IPS-18a (cell line): ENCODE measurements at regions not wholly inside any gene's neighbourhood (a gene's known extent, or its start where the extent isn't known, plus 50 kb on each side); places are given as distances from the start of the nearest gene placed in this dataset.

Source experiments
- H3K27ac ChIP-seq: one replicate; pipeline ENCODE4 v1.5.1; 2013; ENCODE audit warnings: low read length
- H3K27me3 ChIP-seq: one replicate; pipeline ENCODE4 v1.6.1; 2013; ENCODE audit warnings: mild to moderate bottlenecking, low read length; ENCODE audit not compliant: control insufficient read depth, insufficient read depth
- H3K36me3 ChIP-seq: one replicate; pipeline ENCODE4 v1.6.1; 2013; ENCODE audit warnings: low read depth, low read length; ENCODE audit not compliant: control insufficient read depth
- H3K4me1 ChIP-seq: one replicate; pipeline ENCODE4 v1.6.1; 2013; ENCODE audit warnings: low read depth, low read length; ENCODE audit not compliant: control insufficient read depth
- H3K4me3 ChIP-seq: one replicate; pipeline ENCODE4 v1.5.1; 2013; ENCODE audit warnings: low read length
- H3K9ac ChIP-seq: one replicate; pipeline ENCODE4 v1.6.1; 2013; ENCODE audit warnings: mild to moderate bottlenecking, low read length, moderate library complexity
- H3K9me3 ChIP-seq: one replicate; pipeline ENCODE4 v1.6.1; 2013; ENCODE audit warnings: low read depth, low read length; ENCODE audit not compliant: control insufficient read depth

- Histone ChIP-seq H3K9ac (no peak overlapping the region), H3K27ac (no peak overlapping the region), H3K4me3 (no peak overlapping the region)
These were observed 79.8 kb upstream of the FBXL7 start for GRCh38 chr5:15420201-15420600.

GRCh38 chr5:15417156-15417555, 82.8 kb upstream of the FBXL7 start:
- Histone ChIP-seq H3K4me1 (no peaks in the 10 kb centered on the region), H3K9ac (no peak overlapping the region), H3K27ac (no peak overlapping the region), H3K27me3 (no peaks in the 10 kb centered on the region), H3K9me3 (peaks cover 4% of the 10 kb centered on the region), H3K36me3 (no peaks in the 10 kb centered on the region), H3K4me3 (no peak overlapping the region)

More at GRCh38 chr5:15420201-15420600, 79.8 kb upstream of the FBXL7 start:
- Histone ChIP-seq H3K36me3 (no peaks in the 10 kb centered on the region), H3K27me3 (no peaks in the 10 kb centered on the region), H3K9me3 (no peaks in the 10 kb centered on the region), H3K4me1 (no peaks in the 10 kb centered on the region)

GRCh38 chr5:15406478-15406877, 93.5 kb upstream of the FBXL7 start:
- no peak overlapping the region for H3K9ac ChIP-seq

GRCh38 chr5:15393146-15393545, 106.8 kb upstream of the FBXL7 start:
- no peak overlapping the region for H3K9ac ChIP-seq
- no peaks in the 10 kb centered on the region for H3K9me3 ChIP-seq
- H3K4me3 ChIP-seq: no peak overlapping the region
- no peaks in the 10 kb centered on the region for H3K36me3 ChIP-seq
- H3K27ac ChIP-seq: no peak overlapping the region
- peaks cover 8% of the 10 kb centered on the region for H3K4me1 ChIP-seq
- H3K27me3 ChIP-seq: no peaks in the 10 kb centered on the region

More at GRCh38 chr5:15406478-15406877, 93.5 kb upstream of the FBXL7 start:
- Histone ChIP-seq H3K27ac (no peak overlapping the region), H3K36me3 (no peaks in the 10 kb centered on the region), H3K4me3 (no peak overlapping the region), H3K9me3 (no peaks in the 10 kb centered on the region), H3K27me3 (no peaks in the 10 kb centered on the region), H3K4me1 (no peaks in the 10 kb centered on the region)

GRCh38 chr5:15391704-15392397, 108.1 kb upstream of the FBXL7 start:
- Histone ChIP-seq H3K9ac (no peak overlapping the region), H3K9me3 (no peaks in the 10 kb centered on the region), H3K27me3 (no peaks in the 10 kb centered on the region), H3K27ac (no peak overlapping the region), H3K4me1 (peaks cover 8% of the 10 kb centered on the region), H3K4me3 (no peak overlapping the region), H3K36me3 (no peaks in the 10 kb centered on the region)

GRCh38 chr5:15388866-15389265, 111.1 kb upstream of the FBXL7 start:
- H3K9me3 ChIP-seq: no peaks in the 10 kb centered on the region
- peaks cover 8% of the 10 kb centered on the region for H3K4me1 ChIP-seq
- no peak overlapping the region for H3K9ac ChIP-seq
- no peaks in the 10 kb centered on the region for H3K36me3 ChIP-seq
- H3K27ac ChIP-seq: no peak overlapping the region
- no peak overlapping the region for H3K4me3 ChIP-seq
- no peaks in the 10 kb centered on the region for H3K27me3 ChIP-seq

GRCh38 chr5:15387931-15388524, 112.0 kb upstream of the FBXL7 start:
- Histone ChIP-seq H3K4me3 (no peak overlapping the region), H3K27me3 (no peaks in the 10 kb centered on the region), H3K9ac (no peak overlapping the region), H3K27ac (no peak overlapping the region), H3K36me3 (no peaks in the 10 kb centered on the region), H3K9me3 (no peaks in the 10 kb centered on the region), H3K4me1 (peaks cover 8% of the 10 kb centered on the region)

GRCh38 chr5:15386122-15386521, 113.9 kb upstream of the FBXL7 start:
- H3K27ac ChIP-seq: no peak overlapping the region
- no peaks in the 10 kb centered on the region for H3K9me3 ChIP-seq
- H3K4me1 ChIP-seq: no peaks in the 10 kb centered on the region
- no peak overlapping the region for H3K4me3 ChIP-seq
- H3K27me3 ChIP-seq: no peaks in the 10 kb centered on the region
- H3K9ac ChIP-seq: no peak overlapping the region
- H3K36me3 ChIP-seq: no peaks in the 10 kb centered on the region

GRCh38 chr5:15385553-15385952, 114.4 kb upstream of the FBXL7 start:
- Histone ChIP-seq H3K4me3 (no peak overlapping the region), H3K9ac (no peak overlapping the region), H3K9me3 (no peaks in the 10 kb centered on the region), H3K27me3 (no peaks in the 10 kb centered on the region), H3K36me3 (no peaks in the 10 kb centered on the region), H3K4me1 (no peaks in the 10 kb centered on the region), H3K27ac (no peak overlapping the region)

- no peak overlapping the region for H3K4me3 ChIP-seq
- H3K36me3 ChIP-seq: no peaks in the 10 kb centered on the region
- H3K9me3 ChIP-seq: no peaks in the 10 kb centered on the region
- no peak overlapping the region for H3K27ac ChIP-seq
- no peaks in the 10 kb centered on the region for H3K27me3 ChIP-seq
- no peak overlapping the region for H3K9ac ChIP-seq
- no peaks in the 10 kb centered on the region for H3K4me1 ChIP-seq
These were observed 114.9 kb upstream of the FBXL7 start for GRCh38 chr5:15385037-15385436.

GRCh38 chr5:15384581-15384980, 115.4 kb upstream of the FBXL7 start:
- H3K36me3 ChIP-seq: no peaks in the 10 kb centered on the region
- H3K9ac ChIP-seq: no peak overlapping the region
- H3K27me3 ChIP-seq: no peaks in the 10 kb centered on the region
- no peak overlapping the region for H3K4me3 ChIP-seq
- H3K4me1 ChIP-seq: no peaks in the 10 kb centered on the region
- H3K27ac ChIP-seq: no peak overlapping the region
- H3K9me3 ChIP-seq: no peaks in the 10 kb centered on the region

- no peak overlapping the region for H3K4me3 ChIP-seq
- H3K9me3 ChIP-seq: no peaks in the 10 kb centered on the region
- H3K27ac ChIP-seq: no peak overlapping the region
- H3K27me3 ChIP-seq: no peaks in the 10 kb centered on the region
- no peaks in the 10 kb centered on the region for H3K4me1 ChIP-seq
- no peaks in the 10 kb centered on the region for H3K36me3 ChIP-seq
- no peak overlapping the region for H3K9ac ChIP-seq
These were observed 115.8 kb upstream of the FBXL7 start for GRCh38 chr5:15384176-15384575.
